ENCODE measurements at regions not wholly inside any gene's neighbourhood (a gene's known extent, or its start where the extent isn't known, plus 50 kb on each side); places are given as distances from the start of the nearest gene placed in this dataset.

DNA sequence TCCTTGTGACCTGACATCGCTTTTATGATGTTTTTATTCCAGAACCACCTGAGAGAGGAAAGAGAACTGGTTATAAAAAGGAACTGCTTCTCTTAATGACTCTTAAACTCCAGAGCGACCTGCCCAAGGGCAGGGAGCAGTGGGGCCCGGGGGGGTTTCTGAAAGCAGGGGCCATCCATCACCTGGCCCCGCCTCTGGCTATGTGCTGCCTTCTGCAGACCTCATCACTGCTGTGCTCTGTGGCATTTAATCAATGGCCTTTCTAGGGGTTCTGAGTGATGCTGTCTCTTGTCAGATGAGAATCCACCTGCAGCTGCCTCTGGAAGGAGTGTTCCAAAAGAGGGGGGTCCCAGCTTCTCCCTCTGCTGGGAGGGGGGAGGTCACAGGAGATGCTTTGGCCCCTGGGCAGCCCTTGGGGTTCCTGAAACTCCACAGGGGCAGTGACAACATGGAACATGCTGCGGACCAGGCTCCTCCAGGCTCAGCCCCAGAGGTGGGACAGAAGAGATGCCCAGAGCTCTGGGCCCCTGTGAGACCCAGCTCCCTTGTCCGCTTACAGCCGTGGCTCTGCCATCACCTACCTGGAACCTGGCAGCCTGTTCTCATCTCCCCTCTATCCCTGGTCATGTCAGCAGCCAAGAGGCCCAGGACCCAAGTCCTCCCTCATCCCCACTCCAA is 177.1 kb upstream of the SULF2 start:
- TF ChIP-seq ISL1 (CRISPR knock-in tag; IDR thresholded peaks at IDR 0.05), result no peak
- no peak for TF ChIP-seq TOX (CRISPR knock-in tag; IDR thresholded peaks at IDR 0.05; ENCODE audit: borderline replicate concordance)
- no peak for TF ChIP-seq ZNF70 (CRISPR knock-in tag; IDR thresholded peaks at IDR 0.05)
- TF ChIP-seq, protein P1, sequence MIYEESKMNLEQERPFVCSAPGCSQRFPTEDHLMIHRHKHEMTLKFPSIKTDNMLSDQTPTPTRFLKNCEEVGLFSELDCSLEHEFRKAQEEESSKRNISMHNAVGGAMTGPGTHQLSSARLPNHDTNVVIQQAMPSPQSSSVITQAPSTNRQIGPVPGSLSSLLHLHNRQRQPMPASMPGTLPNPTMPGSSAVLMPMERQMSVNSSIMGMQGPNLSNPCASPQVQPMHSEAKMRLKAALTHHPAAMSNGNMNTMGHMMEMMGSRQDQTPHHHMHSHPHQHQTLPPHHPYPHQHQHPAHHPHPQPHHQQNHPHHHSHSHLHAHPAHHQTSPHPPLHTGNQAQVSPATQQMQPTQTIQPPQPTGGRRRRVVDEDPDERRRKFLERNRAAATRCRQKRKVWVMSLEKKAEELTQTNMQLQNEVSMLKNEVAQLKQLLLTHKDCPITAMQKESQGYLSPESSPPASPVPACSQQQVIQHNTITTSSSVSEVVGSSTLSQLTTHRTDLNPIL (CRISPR knock-in tag; IDR thresholded peaks at IDR 0.05; ENCODE audit: low read depth), result no peak
- TF ChIP-seq OSR1 (CRISPR knock-in tag; IDR thresholded peaks at IDR 0.05), result no peak
- TF ChIP-seq ZFP3 (CRISPR knock-in tag; IDR thresholded peaks at IDR 0.05), result no peak
- TF ChIP-seq ZFP30 (CRISPR knock-in tag; IDR thresholded peaks at IDR 0.05), result no peak
- no peak for TF ChIP-seq ZC3H10 (CRISPR knock-in tag; IDR thresholded peaks at IDR 0.05)
- TF ChIP-seq, protein P2, sequence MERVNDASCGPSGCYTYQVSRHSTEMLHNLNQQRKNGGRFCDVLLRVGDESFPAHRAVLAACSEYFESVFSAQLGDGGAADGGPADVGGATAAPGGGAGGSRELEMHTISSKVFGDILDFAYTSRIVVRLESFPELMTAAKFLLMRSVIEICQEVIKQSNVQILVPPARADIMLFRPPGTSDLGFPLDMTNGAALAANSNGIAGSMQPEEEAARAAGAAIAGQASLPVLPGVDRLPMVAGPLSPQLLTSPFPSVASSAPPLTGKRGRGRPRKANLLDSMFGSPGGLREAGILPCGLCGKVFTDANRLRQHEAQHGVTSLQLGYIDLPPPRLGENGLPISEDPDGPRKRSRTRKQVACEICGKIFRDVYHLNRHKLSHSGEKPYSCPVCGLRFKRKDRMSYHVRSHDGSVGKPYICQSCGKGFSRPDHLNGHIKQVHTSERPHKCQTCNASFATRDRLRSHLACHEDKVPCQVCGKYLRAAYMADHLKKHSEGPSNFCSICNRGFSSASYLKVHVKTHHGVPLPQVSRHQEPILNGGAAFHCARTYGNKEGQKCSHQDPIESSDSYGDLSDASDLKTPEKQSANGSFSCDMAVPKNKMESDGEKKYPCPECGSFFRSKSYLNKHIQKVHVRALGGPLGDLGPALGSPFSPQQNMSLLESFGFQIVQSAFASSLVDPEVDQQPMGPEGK (CRISPR knock-in tag; IDR thresholded peaks at IDR 0.05; ENCODE audit: borderline replicate concordance), result no peak
- no peak for TF ChIP-seq GLIS3 (CRISPR knock-in tag; IDR thresholded peaks at IDR 0.05)
- TF ChIP-seq ARNTL (CRISPR knock-in tag; IDR thresholded peaks at IDR 0.05; ENCODE audit: borderline replicate concordance, low read depth), result no peak
- no peak for TF ChIP-seq RARB (CRISPR knock-in tag; IDR thresholded peaks at IDR 0.05)
- TF ChIP-seq, protein P3, sequence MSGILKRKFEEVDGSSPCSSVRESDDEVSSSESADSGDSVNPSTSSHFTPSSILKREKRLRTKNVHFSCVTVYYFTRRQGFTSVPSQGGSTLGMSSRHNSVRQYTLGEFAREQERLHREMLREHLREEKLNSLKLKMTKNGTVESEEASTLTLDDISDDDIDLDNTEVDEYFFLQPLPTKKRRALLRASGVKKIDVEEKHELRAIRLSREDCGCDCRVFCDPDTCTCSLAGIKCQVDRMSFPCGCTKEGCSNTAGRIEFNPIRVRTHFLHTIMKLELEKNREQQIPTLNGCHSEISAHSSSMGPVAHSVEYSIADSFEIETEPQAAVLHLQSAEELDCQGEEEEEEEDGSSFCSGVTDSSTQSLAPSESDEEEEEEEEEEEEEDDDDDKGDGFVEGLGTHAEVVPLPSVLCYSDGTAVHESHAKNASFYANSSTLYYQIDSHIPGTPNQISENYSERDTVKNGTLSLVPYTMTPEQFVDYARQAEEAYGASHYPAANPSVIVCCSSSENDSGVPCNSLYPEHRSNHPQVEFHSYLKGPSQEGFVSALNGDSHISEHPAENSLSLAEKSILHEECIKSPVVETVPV (CRISPR knock-in tag; IDR thresholded peaks at IDR 0.05), result no peak

Data from SK-N-SH treated with all-trans-retinoic acid at 6 μM for 48 hours (cell line).